ENCODE measurements at regions not wholly inside any gene's neighbourhood (a gene's known extent, or its start where the extent isn't known, plus 50 kb on each side); places are given as distances from the start of the nearest gene placed in this dataset.
"Not testable (repeated sequence)": the region's sequence is repeated elsewhere in the genome, so short reads cannot be mapped to it uniquely, and the experiment has no call there.

- no peak overlapping the region for H3K14ac ChIP-seq (ENCODE audit: low read length)
- H2BK5ac ChIP-seq (ENCODE audit: low read length), result no peak overlapping the region
- no peaks in the 10 kb centered on the region for H3K4me1 ChIP-seq (ENCODE audit: control insufficient read depth in 2 of 2, insufficient read depth in 1 of 2, low read depth in 1 of 2, low read length in 2 of 2)
- H2AK5ac ChIP-seq (ENCODE audit: low read depth, low read length), result no peak overlapping the region
- H4K91ac ChIP-seq (ENCODE audit: low read depth, low read length, poor library complexity), result no peak overlapping the region
- H3K79me1 ChIP-seq (ENCODE audit: low read depth, low read length), result no peaks in the 10 kb centered on the region
- H2AFZ ChIP-seq (ENCODE audit: low read length), result no peak overlapping the region
- H3K4me2 ChIP-seq (ENCODE audit: insufficient read depth, low read length, poor library complexity, severe bottlenecking), result no peak overlapping the region
- no peaks in the 10 kb centered on the region for H3K36me3 ChIP-seq (replicated peaks in 1 of 2; ENCODE audit: control insufficient read depth in 2 of 2, insufficient read depth in 2 of 2, low read length in 2 of 2)
- H3K27ac ChIP-seq (replicated peaks; ENCODE audit: low read length), result no peak overlapping the region
- H2BK15ac ChIP-seq (ENCODE audit: low read length), result no peak overlapping the region
- H3K23ac ChIP-seq (ENCODE audit: low read depth, low read length, poor library complexity), result no peak overlapping the region
- no peaks in the 10 kb centered on the region for H3K27me3 ChIP-seq (ENCODE audit: control insufficient read depth in 3 of 3, insufficient read depth in 3 of 3, low read depth in 1 of 3, low read length in 3 of 3)
- DNase-seq (ENCODE audit: low spot score), result no peak
- H3K9ac ChIP-seq (ENCODE audit: low read depth, low read length, poor library complexity), result no peak overlapping the region
- H4K8ac ChIP-seq (ENCODE audit: low read depth, low read length), result no peak overlapping the region
- no peak overlapping the region for H2BK12ac ChIP-seq (ENCODE audit: low read length)
- no peak overlapping the region for H2BK120ac ChIP-seq (ENCODE audit: low read depth, low read length)
- peaks cover 0 to 6% of the 10 kb centered on the region in 2 donors for H3K9me3 ChIP-seq (replicated peaks in 1 of 2; ENCODE audit: control insufficient read depth in 2 of 2, insufficient read depth in 1 of 2, low read depth in 1 of 2, low read length in 2 of 2)
- no peak overlapping the region for H3K4ac ChIP-seq (ENCODE audit: low read length)
- WGBS, 2 donors (ENCODE audit: extremely low coverage in 2 of 2, insufficient read length in 2 of 2, insufficient replicate concordance in 1 of 2), result no CpG with 5 or more reads among the region's 1 CpG
- no peak overlapping the region for H3K18ac ChIP-seq (ENCODE audit: low read length)
- H3K4me3 ChIP-seq (ENCODE audit: low read length in 2 of 2), result no peak overlapping the region
These were observed 457.5 kb upstream of the CCDC179 start for GRCh38 chr11:23317816-23318215.

DNA sequence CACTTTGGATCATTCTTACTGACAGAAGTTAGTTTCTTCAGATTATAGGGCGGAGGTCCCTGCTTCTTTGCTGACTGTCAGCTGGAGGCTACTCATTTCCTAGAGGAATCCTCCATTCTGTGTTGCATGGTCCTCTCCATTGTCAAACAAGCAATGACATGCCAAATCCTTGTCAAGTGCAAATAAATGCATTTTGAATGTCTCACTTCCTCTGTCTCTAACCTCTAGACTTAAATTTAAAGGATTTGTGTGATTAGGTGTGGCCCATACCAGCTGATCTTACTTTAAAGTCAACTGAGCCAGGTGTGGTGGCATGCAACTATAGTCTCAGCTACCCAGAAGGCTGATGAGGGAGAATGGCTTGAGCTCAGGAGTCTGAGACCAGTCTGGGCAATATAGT, 458.4 kb upstream of the CCDC179 start:
- Histone ChIP-seq H2BK15ac (ENCODE audit: low read length) (no peak overlapping the region), H3K4ac (ENCODE audit: low read length) (no peak overlapping the region), H2BK12ac (ENCODE audit: low read length) (no peak overlapping the region), H3K4me1 (ENCODE audit: control insufficient read depth in 2 of 2, insufficient read depth in 1 of 2, low read depth in 1 of 2, low read length in 2 of 2) (no peaks in the 10 kb centered on the region), H2BK5ac (ENCODE audit: low read length) (no peak overlapping the region), H2AK5ac (ENCODE audit: low read depth, low read length) (no peak overlapping the region), H3K14ac (ENCODE audit: low read length) (no peak overlapping the region), H3K4me3 (ENCODE audit: low read length in 2 of 2) (no peak overlapping the region), H2AFZ (ENCODE audit: low read length) (no peak overlapping the region), H3K79me1 (ENCODE audit: low read depth, low read length) (no peaks in the 10 kb centered on the region), H3K18ac (ENCODE audit: low read length) (no peak overlapping the region), H3K9me3 (replicated peaks in 1 of 2; ENCODE audit: control insufficient read depth in 2 of 2, insufficient read depth in 1 of 2, low read depth in 1 of 2, low read length in 2 of 2) (peaks cover 0 to 6% of the 10 kb centered on the region in 2 donors), H3K36me3 (replicated peaks in 1 of 2; ENCODE audit: control insufficient read depth in 2 of 2, insufficient read depth in 2 of 2, low read length in 2 of 2) (no peaks in the 10 kb centered on the region), H3K23ac (ENCODE audit: low read depth, low read length, poor library complexity) (no peak overlapping the region), H3K4me2 (ENCODE audit: insufficient read depth, low read length, poor library complexity, severe bottlenecking) (no peak overlapping the region), H4K8ac (ENCODE audit: low read depth, low read length) (no peak overlapping the region), H4K91ac (ENCODE audit: low read depth, low read length, poor library complexity) (no peak overlapping the region), H3K27ac (replicated peaks; ENCODE audit: low read length) (no peak overlapping the region), H2BK120ac (ENCODE audit: low read depth, low read length) (no peak overlapping the region), H3K27me3 (ENCODE audit: control insufficient read depth in 3 of 3, insufficient read depth in 3 of 3, low read depth in 1 of 3, low read length in 3 of 3) (no peaks in the 10 kb centered on the region), H3K9ac (ENCODE audit: low read depth, low read length, poor library complexity) (no peak overlapping the region)
- no peak for DNase-seq (ENCODE audit: low spot score)
- WGBS, 2 donors (ENCODE audit: extremely low coverage in 2 of 2, insufficient read length in 2 of 2, insufficient replicate concordance in 1 of 2), result no CpG with 5 or more reads among the region's 1 CpG

GRCh38 chr11:23320131-23320530, 459.9 kb upstream of the CCDC179 start:
- no peak overlapping the region for H2BK5ac ChIP-seq (ENCODE audit: low read length)
- H4K91ac ChIP-seq (ENCODE audit: low read depth, low read length, poor library complexity), result no peak overlapping the region
- H3K27ac ChIP-seq (replicated peaks; ENCODE audit: low read length), result no peak overlapping the region
- no peaks in the 10 kb centered on the region for H3K79me1 ChIP-seq (ENCODE audit: low read depth, low read length)
- no peak overlapping the region for H3K4ac ChIP-seq (ENCODE audit: low read length)
- no peak overlapping the region for H3K14ac ChIP-seq (ENCODE audit: low read length)
- H3K18ac ChIP-seq (ENCODE audit: low read length), result no peak overlapping the region
- H3K4me3 ChIP-seq (ENCODE audit: low read length in 2 of 2), result no peak overlapping the region
- H2BK15ac ChIP-seq (ENCODE audit: low read length), result no peak overlapping the region
- H2BK12ac ChIP-seq (ENCODE audit: low read length), result no peak overlapping the region
- no peak overlapping the region for H3K23ac ChIP-seq (ENCODE audit: low read depth, low read length, poor library complexity)
- no peaks in the 10 kb centered on the region for H3K4me1 ChIP-seq (ENCODE audit: control insufficient read depth in 2 of 2, insufficient read depth in 1 of 2, low read depth in 1 of 2, low read length in 2 of 2)
- H2AFZ ChIP-seq (ENCODE audit: low read length), result no peak overlapping the region
- H3K27me3 ChIP-seq (ENCODE audit: control insufficient read depth in 3 of 3, insufficient read depth in 3 of 3, low read depth in 1 of 3, low read length in 3 of 3), result no peaks in the 10 kb centered on the region
- H3K4me2 ChIP-seq (ENCODE audit: insufficient read depth, low read length, poor library complexity, severe bottlenecking), result no peak overlapping the region
- DNase-seq (ENCODE audit: low spot score), result no peak
- peaks cover 0 to 6% of the 10 kb centered on the region in 2 donors for H3K9me3 ChIP-seq (replicated peaks in 1 of 2; ENCODE audit: control insufficient read depth in 2 of 2, insufficient read depth in 1 of 2, low read depth in 1 of 2, low read length in 2 of 2)
- H2AK5ac ChIP-seq (ENCODE audit: low read depth, low read length), result no peak overlapping the region
- no peak overlapping the region for H2BK120ac ChIP-seq (ENCODE audit: low read depth, low read length)
- no peaks in the 10 kb centered on the region for H3K36me3 ChIP-seq (replicated peaks in 1 of 2; ENCODE audit: control insufficient read depth in 2 of 2, insufficient read depth in 2 of 2, low read length in 2 of 2)
- H3K9ac ChIP-seq (ENCODE audit: low read depth, low read length, poor library complexity), result no peak overlapping the region
- H4K8ac ChIP-seq (ENCODE audit: low read depth, low read length), result no peak overlapping the region

GRCh38 chr11:23335586-23335985, 475.3 kb upstream of the CCDC179 start:
- H3K4me2 ChIP-seq (ENCODE audit: insufficient read depth, low read length, poor library complexity, severe bottlenecking); H3K4me3 ChIP-seq (ENCODE audit: low read length in 2 of 2); H4K8ac ChIP-seq (ENCODE audit: low read depth, low read length); H3K9me3 ChIP-seq (replicated peaks in 1 of 2; ENCODE audit: control insufficient read depth in 2 of 2, insufficient read depth in 1 of 2, low read depth in 1 of 2, low read length in 2 of 2); H3K4ac ChIP-seq (ENCODE audit: low read length); H2BK15ac ChIP-seq (ENCODE audit: low read length); H2BK120ac ChIP-seq (ENCODE audit: low read depth, low read length); H3K4me1 ChIP-seq (ENCODE audit: control insufficient read depth in 2 of 2, insufficient read depth in 1 of 2, low read depth in 1 of 2, low read length in 2 of 2); H3K27ac ChIP-seq (replicated peaks; ENCODE audit: low read length); H3K27me3 ChIP-seq (ENCODE audit: control insufficient read depth in 3 of 3, insufficient read depth in 3 of 3, low read depth in 1 of 3, low read length in 3 of 3); H3K18ac ChIP-seq (ENCODE audit: low read length); H2BK12ac ChIP-seq (ENCODE audit: low read length); DNase-seq (ENCODE audit: low spot score); H2AFZ ChIP-seq (ENCODE audit: low read length); H4K91ac ChIP-seq (ENCODE audit: low read depth, low read length, poor library complexity); H3K36me3 ChIP-seq (replicated peaks in 1 of 2; ENCODE audit: control insufficient read depth in 2 of 2, insufficient read depth in 2 of 2, low read length in 2 of 2); H3K9ac ChIP-seq (ENCODE audit: low read depth, low read length, poor library complexity); H3K79me1 ChIP-seq (ENCODE audit: low read depth, low read length); H3K23ac ChIP-seq (ENCODE audit: low read depth, low read length, poor library complexity); H3K14ac ChIP-seq (ENCODE audit: low read length); H2BK5ac ChIP-seq (ENCODE audit: low read length); H2AK5ac ChIP-seq (ENCODE audit: low read depth, low read length): not testable (repeated sequence)
- no CpG with 5 or more reads among the region's 6 CpGs for WGBS, 2 donors (ENCODE audit: extremely low coverage in 2 of 2, insufficient read length in 2 of 2, insufficient replicate concordance in 1 of 2)
